Testis (tissue), 2 donors: ENCODE measurements at regions not wholly inside any gene's neighbourhood (a gene's known extent, or its start where the extent isn't known, plus 50 kb on each side); places are given as distances from the start of the nearest gene placed in this dataset.

Experiments used
- POLR2A ChIP-seq: fragments of 450-650 bp; IDR thresholded peaks from one replicate; pipeline ENCODE4 v1.6.1; 2017; ENCODE audit warnings: antibody characterized with exemption, mild to moderate bottlenecking, moderate library complexity
- TF ChIP-seq, protein P1 (sequence below), 3 experiments: fragments of 450-650 bp in 2 of 3; fragments of 200-600 bp in 1 of 3; sonication (generic) in 1 of 3; IDR thresholded peaks; one replicate each; pipeline ENCODE4 v1.5.1; 2016 to 2019; ENCODE audit warnings: antibody characterized with exemption in 3 of 3, mild to moderate bottlenecking in 2 of 3, moderate library complexity in 1 of 3

GRCh38 chr1:25094229-25094628, 138.1 kb downstream of the SYF2 start:
- TF ChIP-seq, protein P1, sequence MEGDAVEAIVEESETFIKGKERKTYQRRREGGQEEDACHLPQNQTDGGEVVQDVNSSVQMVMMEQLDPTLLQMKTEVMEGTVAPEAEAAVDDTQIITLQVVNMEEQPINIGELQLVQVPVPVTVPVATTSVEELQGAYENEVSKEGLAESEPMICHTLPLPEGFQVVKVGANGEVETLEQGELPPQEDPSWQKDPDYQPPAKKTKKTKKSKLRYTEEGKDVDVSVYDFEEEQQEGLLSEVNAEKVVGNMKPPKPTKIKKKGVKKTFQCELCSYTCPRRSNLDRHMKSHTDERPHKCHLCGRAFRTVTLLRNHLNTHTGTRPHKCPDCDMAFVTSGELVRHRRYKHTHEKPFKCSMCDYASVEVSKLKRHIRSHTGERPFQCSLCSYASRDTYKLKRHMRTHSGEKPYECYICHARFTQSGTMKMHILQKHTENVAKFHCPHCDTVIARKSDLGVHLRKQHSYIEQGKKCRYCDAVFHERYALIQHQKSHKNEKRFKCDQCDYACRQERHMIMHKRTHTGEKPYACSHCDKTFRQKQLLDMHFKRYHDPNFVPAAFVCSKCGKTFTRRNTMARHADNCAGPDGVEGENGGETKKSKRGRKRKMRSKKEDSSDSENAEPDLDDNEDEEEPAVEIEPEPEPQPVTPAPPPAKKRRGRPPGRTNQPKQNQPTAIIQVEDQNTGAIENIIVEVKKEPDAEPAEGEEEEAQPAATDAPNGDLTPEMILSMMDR (IDR thresholded peaks at IDR 0.05) = no peak
- TF ChIP-seq POLR2A = no peak
